ENCODE measurements at regions not wholly inside any gene's neighbourhood (a gene's known extent, or its start where the extent isn't known, plus 50 kb on each side); places are given as distances from the start of the nearest gene placed in this dataset.

DNA sequence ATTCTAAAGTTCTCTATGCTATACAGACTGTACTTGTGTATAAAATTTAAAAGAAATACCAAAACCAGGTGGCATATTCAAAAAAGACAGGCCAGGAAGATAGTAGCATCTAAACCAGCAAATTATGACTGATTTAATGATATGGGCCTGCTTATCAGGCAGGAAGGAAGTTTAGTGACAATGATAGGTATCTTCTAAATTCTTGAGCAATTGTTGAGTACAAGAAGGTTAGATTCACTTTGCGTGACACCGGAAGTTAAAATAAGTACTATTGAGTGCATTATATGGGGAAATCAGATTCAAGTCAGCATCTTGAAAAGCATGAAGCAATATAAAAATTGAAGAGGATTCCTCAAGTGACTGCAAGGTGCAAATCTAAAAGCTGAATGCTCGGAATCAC is 186.8 kb upstream of the RGS18 start:
- Histone ChIP-seq H3K36me3 (ENCODE audit: control insufficient read depth in 2 of 2, insufficient read depth in 2 of 2, low read length in 2 of 2) (no peaks in the 10 kb centered on the region), H3K27me3 (ENCODE audit: control insufficient read depth in 1 of 2, insufficient read depth in 2 of 2, low read length in 2 of 2) (no peaks in the 10 kb centered on the region), H3K4me3 (ENCODE audit: low read length in 2 of 2) (no peak overlapping the region), H3K27ac (ENCODE audit: low read length) (no peak overlapping the region), H3K9ac (ENCODE audit: low read length in 2 of 2) (no peak overlapping the region), H3K9me3 (ENCODE audit: control insufficient read depth in 2 of 2, low read length in 2 of 2) (no peaks in the 10 kb centered on the region), H3K4me1 (ENCODE audit: control insufficient read depth, insufficient read depth, low read length) (no peaks in the 10 kb centered on the region)

DNA sequence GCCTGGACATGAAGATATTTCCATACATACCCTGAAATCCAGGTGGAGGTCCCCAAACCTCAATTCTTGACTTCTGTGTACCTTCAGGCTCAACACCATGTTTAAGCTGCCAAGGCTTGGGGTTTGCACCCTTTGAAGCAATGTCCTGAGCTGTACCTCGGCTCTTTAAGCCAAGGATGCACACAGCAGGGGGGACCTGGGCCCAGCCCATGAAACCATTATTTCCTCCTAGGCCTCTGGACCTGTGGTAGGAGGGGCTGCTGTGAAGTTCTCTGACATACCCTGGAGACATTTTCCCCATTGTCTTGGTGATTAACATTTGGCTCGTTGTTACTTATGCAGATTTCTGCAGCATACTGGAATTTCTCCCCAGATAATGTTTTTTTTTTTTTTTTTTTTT is 184.3 kb upstream of the RGS18 start:
- Histone ChIP-seq H3K4me3 (ENCODE audit: low read length in 2 of 2) (no peak overlapping the region), H3K27me3 (ENCODE audit: control insufficient read depth in 1 of 2, insufficient read depth in 2 of 2, low read length in 2 of 2) (no peaks in the 10 kb centered on the region), H3K9ac (ENCODE audit: low read length in 2 of 2) (no peak overlapping the region), H3K4me1 (ENCODE audit: control insufficient read depth, insufficient read depth, low read length) (no peaks in the 10 kb centered on the region), H3K9me3 (ENCODE audit: control insufficient read depth in 2 of 2, low read length in 2 of 2) (no peaks in the 10 kb centered on the region), H3K27ac (ENCODE audit: low read length) (no peak overlapping the region), H3K36me3 (ENCODE audit: control insufficient read depth in 2 of 2, insufficient read depth in 2 of 2, low read length in 2 of 2) (no peaks in the 10 kb centered on the region)

DNA sequence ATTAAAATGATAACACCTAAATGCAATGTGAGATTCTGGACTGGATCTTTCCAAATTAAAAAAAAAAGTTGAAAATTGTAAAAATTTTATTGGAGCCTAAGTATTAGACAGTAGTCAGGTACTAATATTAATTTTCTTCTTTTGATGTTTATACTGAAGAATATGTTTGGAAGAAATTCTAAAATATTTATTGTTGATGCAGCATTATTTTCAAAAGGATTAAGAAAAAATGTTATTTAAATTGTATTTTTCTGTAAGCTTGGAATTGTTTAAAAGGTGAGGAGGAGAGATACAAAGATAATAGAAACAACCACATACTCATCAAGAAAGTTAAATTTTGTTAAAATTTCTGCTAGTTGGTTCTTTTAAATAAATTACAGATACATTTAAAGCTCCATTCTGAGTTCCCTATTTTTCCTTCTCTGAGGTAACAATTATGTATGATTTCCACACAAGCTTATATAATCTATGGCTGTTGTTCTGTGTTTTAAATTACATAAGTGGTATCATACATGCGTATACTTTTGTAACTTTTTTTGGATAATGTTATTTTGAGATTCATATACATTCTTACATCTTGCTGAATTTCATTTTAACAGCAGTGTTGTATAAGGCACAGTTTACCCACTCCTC is 180.3 kb upstream of the RGS18 start:
- Histone ChIP-seq H3K27me3 (ENCODE audit: control insufficient read depth in 1 of 2, insufficient read depth in 2 of 2, low read length in 2 of 2) (no peaks in the 10 kb centered on the region), H3K9me3 (ENCODE audit: control insufficient read depth in 2 of 2, low read length in 2 of 2) (no peaks in the 10 kb centered on the region), H3K4me1 (ENCODE audit: control insufficient read depth, insufficient read depth, low read length) (no peaks in the 10 kb centered on the region), H3K9ac (ENCODE audit: low read length in 2 of 2) (no peak overlapping the region), H3K27ac (ENCODE audit: low read length) (no peak overlapping the region), H3K4me3 (ENCODE audit: low read length in 2 of 2) (no peak overlapping the region), H3K36me3 (ENCODE audit: control insufficient read depth in 2 of 2, insufficient read depth in 2 of 2, low read length in 2 of 2) (no peaks in the 10 kb centered on the region)

DNA sequence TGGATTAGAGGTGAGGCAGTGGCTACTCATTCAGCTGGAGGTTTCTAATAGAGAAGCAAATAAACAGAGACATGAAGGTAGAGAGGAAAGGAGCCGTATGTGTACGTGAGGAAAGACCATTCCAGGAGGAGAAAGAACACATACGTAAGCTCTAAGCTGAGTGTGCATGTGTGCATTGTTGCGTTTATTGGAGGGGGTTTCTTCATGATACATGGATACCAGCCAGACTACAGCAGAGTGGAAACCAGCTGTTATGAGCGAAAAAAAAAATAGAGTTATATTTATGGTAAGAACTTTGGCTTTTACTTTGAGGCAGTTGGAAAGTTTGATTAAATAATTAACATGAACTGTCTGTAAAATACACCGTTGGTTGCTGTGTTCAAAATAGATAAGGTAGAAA is 173.4 kb upstream of the RGS18 start:
- Histone ChIP-seq H3K27me3 (ENCODE audit: control insufficient read depth in 1 of 2, insufficient read depth in 2 of 2, low read length in 2 of 2) (no peaks in the 10 kb centered on the region), H3K4me1 (ENCODE audit: control insufficient read depth, insufficient read depth, low read length) (no peaks in the 10 kb centered on the region), H3K9me3 (ENCODE audit: control insufficient read depth in 2 of 2, low read length in 2 of 2) (no peaks in the 10 kb centered on the region), H3K36me3 (ENCODE audit: control insufficient read depth in 2 of 2, insufficient read depth in 2 of 2, low read length in 2 of 2) (no peaks in the 10 kb centered on the region), H3K27ac (ENCODE audit: low read length) (no peak overlapping the region), H3K4me3 (ENCODE audit: low read length in 2 of 2) (no peak overlapping the region), H3K9ac (ENCODE audit: low read length in 2 of 2) (no peak overlapping the region)

DNA sequence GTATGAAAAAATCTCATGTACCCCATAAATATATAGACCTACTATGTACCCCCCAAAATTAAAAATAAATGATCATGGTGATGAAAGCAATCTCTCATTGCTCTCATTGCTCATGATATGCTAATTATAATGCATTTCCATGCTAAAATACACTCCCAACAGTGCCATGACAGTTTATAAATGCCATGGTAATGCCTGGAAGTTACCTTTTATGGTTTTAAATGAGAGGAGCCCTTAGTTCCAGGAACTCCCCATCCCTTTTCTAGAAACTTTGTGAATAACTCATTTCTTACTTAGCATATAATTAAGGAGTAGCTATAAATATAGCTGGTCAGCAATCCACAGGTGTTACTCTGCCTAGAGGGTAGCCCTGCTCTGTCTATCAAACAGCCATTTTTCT is 166.1 kb upstream of the RGS18 start:
- no peak overlapping the region for H3K4me3 ChIP-seq (ENCODE audit: low read length in 2 of 2)
- H3K9me3 ChIP-seq (ENCODE audit: control insufficient read depth in 2 of 2, low read length in 2 of 2): no peaks in the 10 kb centered on the region
- H3K9ac ChIP-seq (ENCODE audit: low read length in 2 of 2): no peak overlapping the region
- H3K4me1 ChIP-seq (ENCODE audit: control insufficient read depth, insufficient read depth, low read length): no peaks in the 10 kb centered on the region
- H3K27ac ChIP-seq (ENCODE audit: low read length): no peak overlapping the region
- no peaks in the 10 kb centered on the region for H3K27me3 ChIP-seq (ENCODE audit: control insufficient read depth in 1 of 2, insufficient read depth in 2 of 2, low read length in 2 of 2)
- H3K36me3 ChIP-seq (ENCODE audit: control insufficient read depth in 2 of 2, insufficient read depth in 2 of 2, low read length in 2 of 2): no peaks in the 10 kb centered on the region

DNA sequence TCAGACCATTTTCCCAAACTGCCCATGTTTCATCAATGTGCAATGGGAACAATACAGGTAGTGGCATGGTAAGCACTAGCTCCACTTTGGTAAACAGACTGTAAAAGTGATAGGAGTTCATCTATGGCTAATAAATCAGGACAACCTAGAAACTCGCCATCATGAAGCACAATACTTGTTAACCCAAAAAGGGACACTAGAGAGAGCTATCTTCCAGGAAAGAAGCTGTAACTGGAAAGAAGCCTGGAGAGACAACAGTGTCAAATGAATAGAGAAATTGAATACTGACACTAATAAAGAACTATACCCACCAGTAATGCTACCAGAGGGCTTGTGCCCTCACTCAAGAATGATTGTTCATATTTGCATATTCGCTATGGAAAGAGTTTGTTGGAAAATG is 164.7 kb upstream of the RGS18 start:
- H3K9ac ChIP-seq (ENCODE audit: low read length in 2 of 2): no peak overlapping the region
- H3K9me3 ChIP-seq (ENCODE audit: control insufficient read depth in 2 of 2, low read length in 2 of 2): no peaks in the 10 kb centered on the region
- no peaks in the 10 kb centered on the region for H3K4me1 ChIP-seq (ENCODE audit: control insufficient read depth, insufficient read depth, low read length)
- H3K27me3 ChIP-seq (ENCODE audit: control insufficient read depth in 1 of 2, insufficient read depth in 2 of 2, low read length in 2 of 2): no peaks in the 10 kb centered on the region
- no peak overlapping the region for H3K27ac ChIP-seq (ENCODE audit: low read length)
- no peak overlapping the region for H3K4me3 ChIP-seq (ENCODE audit: low read length in 2 of 2)
- no peaks in the 10 kb centered on the region for H3K36me3 ChIP-seq (ENCODE audit: control insufficient read depth in 2 of 2, insufficient read depth in 2 of 2, low read length in 2 of 2)

DNA sequence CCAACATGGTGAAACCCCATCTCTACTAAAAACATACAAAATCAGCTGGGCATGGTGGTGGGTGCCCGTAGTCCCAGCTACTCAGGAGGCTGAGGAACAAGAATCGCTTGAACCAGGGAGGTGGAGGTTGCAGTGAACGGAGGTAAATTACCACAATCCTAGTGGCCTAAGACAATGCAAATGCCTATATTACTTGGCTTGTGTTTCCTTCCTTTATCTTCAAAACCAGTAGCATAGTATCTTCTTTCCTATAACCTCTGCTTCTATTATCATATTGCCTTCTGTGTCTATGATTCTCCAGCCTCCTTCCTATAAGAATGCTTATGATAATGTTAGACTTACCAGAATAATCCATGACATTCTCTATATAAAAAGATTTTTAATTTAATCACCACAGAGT is 156.2 kb upstream of the RGS18 start:
- H3K9ac ChIP-seq (ENCODE audit: low read length in 2 of 2): no peak overlapping the region
- H3K27me3 ChIP-seq (ENCODE audit: control insufficient read depth in 1 of 2, insufficient read depth in 2 of 2, low read length in 2 of 2): no peaks in the 10 kb centered on the region
- H3K4me3 ChIP-seq (ENCODE audit: low read length in 2 of 2): no peak overlapping the region
- H3K9me3 ChIP-seq (ENCODE audit: control insufficient read depth in 2 of 2, low read length in 2 of 2): no peaks in the 10 kb centered on the region
- no peak overlapping the region for H3K27ac ChIP-seq (ENCODE audit: low read length)
- no peaks in the 10 kb centered on the region for H3K36me3 ChIP-seq (ENCODE audit: control insufficient read depth in 2 of 2, insufficient read depth in 2 of 2, low read length in 2 of 2)
- H3K4me1 ChIP-seq (ENCODE audit: control insufficient read depth, insufficient read depth, low read length): no peaks in the 10 kb centered on the region

DNA sequence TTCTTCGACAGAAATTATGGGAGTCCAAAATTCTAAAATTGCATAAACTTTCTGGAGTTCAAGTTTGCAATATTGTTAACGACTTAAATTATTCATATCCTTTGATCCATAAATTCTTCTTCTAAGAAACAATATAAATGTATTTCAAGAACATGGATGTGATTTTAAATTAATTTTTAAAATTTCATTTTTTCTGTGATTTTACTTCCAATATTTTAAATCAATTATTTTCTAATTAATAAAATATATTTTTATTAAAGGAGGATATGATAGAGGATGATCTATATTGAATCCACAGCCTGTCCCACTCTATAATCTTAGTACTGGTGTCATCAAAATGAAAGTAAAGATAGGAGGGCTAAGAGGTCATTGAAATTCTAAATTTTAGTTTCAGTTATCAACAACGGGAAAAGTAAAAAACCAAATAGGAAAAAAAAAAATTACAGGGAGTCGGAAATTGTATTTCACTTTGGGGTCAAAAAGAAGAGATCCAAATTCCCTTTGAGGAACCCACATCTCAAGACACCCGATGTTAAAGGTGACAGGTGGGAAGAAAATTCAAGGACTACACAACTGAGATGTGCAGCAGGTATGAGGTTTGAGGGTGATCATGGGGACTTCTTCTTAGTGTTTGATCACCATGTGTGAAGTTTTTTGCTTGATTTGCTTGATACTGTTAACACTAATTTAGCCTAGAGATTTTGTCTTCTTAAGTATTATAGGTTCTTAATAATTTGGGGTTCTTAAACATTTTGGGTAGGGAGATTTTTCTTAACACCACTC is 154.8 kb upstream of the RGS18 start:
- Histone ChIP-seq H3K9me3 (ENCODE audit: control insufficient read depth in 2 of 2, low read length in 2 of 2) (no peaks in the 10 kb centered on the region), H3K36me3 (ENCODE audit: control insufficient read depth in 2 of 2, insufficient read depth in 2 of 2, low read length in 2 of 2) (no peaks in the 10 kb centered on the region), H3K4me1 (ENCODE audit: control insufficient read depth, insufficient read depth, low read length) (no peaks in the 10 kb centered on the region), H3K27ac (ENCODE audit: low read length) (no peak overlapping the region), H3K9ac (ENCODE audit: low read length in 2 of 2) (no peak overlapping the region), H3K4me3 (ENCODE audit: low read length in 2 of 2) (no peak overlapping the region), H3K27me3 (ENCODE audit: control insufficient read depth in 1 of 2, insufficient read depth in 2 of 2, low read length in 2 of 2) (no peaks in the 10 kb centered on the region)

DNA sequence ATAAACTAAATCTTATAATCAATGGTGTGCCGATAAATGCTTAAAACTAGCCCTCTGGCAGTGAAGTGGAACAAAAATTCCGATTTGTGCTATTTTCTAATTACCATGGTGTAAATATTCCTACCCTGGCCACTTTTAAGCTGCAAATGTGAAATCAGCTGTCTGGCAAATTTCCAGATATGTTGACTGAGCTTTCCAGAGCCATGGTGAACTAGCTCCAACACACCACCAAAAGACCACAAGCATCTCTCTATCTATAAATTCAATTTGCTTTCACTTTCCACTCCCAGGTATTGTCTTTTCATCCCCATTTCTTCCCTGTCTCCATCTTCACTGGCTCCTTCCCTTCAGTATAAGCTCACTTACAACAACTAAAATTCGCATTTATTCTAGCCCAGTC is 152.3 kb upstream of the RGS18 start:
- no peak overlapping the region for H3K9ac ChIP-seq (ENCODE audit: low read length in 2 of 2)

DNA sequence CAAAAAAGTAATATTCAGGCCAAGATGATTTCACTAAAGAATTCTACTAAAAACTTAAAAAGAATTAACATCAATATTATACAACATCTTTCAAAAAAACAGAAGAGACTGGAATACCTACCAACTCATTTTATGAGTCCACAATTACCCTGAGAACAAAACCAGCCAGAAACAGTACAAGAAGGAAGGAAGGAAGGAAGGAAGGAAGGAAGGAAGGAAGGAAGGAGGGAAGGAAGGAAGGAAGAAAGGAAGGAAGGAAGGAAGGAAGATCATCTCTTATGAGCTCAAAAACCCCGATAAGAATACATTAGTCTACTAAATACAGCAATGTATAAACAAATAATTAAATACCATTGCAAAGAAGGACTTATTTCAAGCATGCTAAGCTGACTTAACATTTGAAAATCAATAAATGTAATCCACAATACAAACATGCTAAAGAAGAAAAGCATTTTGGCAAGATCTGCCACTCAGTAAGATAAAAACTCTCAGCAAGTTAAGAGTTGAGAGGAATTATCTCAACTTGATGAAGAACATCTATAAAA is 149.9 kb upstream of the RGS18 start:
- H3K27me3 ChIP-seq (ENCODE audit: control insufficient read depth in 1 of 2, insufficient read depth in 2 of 2, low read length in 2 of 2): no peaks in the 10 kb centered on the region
- H3K27ac ChIP-seq (ENCODE audit: low read length): no peak overlapping the region
- no peak overlapping the region for H3K4me3 ChIP-seq (ENCODE audit: low read length in 2 of 2)
- no peak overlapping the region for H3K9ac ChIP-seq (ENCODE audit: low read length in 2 of 2)
- no peaks in the 10 kb centered on the region for H3K36me3 ChIP-seq (ENCODE audit: control insufficient read depth in 2 of 2, insufficient read depth in 2 of 2, low read length in 2 of 2)
- H3K4me1 ChIP-seq (ENCODE audit: control insufficient read depth, insufficient read depth, low read length): no peaks in the 10 kb centered on the region
- H3K9me3 ChIP-seq (ENCODE audit: control insufficient read depth in 2 of 2, low read length in 2 of 2): no peaks in the 10 kb centered on the region

More for the DNA sequence above, 152.3 kb upstream of the RGS18 start:
- Histone ChIP-seq H3K4me3 (ENCODE audit: low read length in 2 of 2) (no peak overlapping the region), H3K36me3 (ENCODE audit: control insufficient read depth in 2 of 2, insufficient read depth in 2 of 2, low read length in 2 of 2) (no peaks in the 10 kb centered on the region), H3K9me3 (ENCODE audit: control insufficient read depth in 2 of 2, low read length in 2 of 2) (no peaks in the 10 kb centered on the region), H3K27me3 (ENCODE audit: control insufficient read depth in 1 of 2, insufficient read depth in 2 of 2, low read length in 2 of 2) (no peaks in the 10 kb centered on the region), H3K27ac (ENCODE audit: low read length) (no peak overlapping the region), H3K4me1 (ENCODE audit: control insufficient read depth, insufficient read depth, low read length) (no peaks in the 10 kb centered on the region)

DNA sequence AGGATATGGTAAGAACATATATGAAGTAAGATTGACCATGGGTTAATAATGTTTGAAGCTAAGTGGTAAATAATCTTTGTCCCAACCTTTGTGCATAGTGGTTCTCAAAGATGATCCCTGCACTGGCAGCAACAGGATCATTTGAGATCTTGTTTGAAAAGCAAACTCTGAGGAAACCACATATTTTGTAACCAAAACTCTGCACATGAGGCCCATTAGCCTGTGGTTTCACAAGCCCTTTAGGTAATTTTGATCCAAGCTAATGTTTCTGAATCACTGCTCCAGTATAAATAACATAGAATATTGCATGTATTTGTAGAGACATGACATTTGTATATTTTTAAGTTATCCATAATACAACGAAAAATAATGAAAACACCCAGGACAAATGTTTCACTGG is 147.9 kb upstream of the RGS18 start:
- Histone ChIP-seq H3K4me1 (ENCODE audit: control insufficient read depth, insufficient read depth, low read length) (no peaks in the 10 kb centered on the region), H3K4me3 (ENCODE audit: low read length in 2 of 2) (no peak overlapping the region), H3K27ac (ENCODE audit: low read length) (no peak overlapping the region), H3K9me3 (ENCODE audit: control insufficient read depth in 2 of 2, low read length in 2 of 2) (no peaks in the 10 kb centered on the region), H3K27me3 (ENCODE audit: control insufficient read depth in 1 of 2, insufficient read depth in 2 of 2, low read length in 2 of 2) (no peaks in the 10 kb centered on the region), H3K36me3 (ENCODE audit: control insufficient read depth in 2 of 2, insufficient read depth in 2 of 2, low read length in 2 of 2) (no peaks in the 10 kb centered on the region), H3K9ac (ENCODE audit: low read length in 2 of 2) (no peak overlapping the region)

Data from stomach smooth muscle (tissue), 2 donors.